ENCODE measurements at regions not wholly inside any gene's neighbourhood (a gene's known extent, or its start where the extent isn't known, plus 50 kb on each side); places are given as distances from the start of the nearest gene placed in this dataset.
A peak's percentile ranks its signal among the peaks of the same experiment; 100 is the strongest.

- TF ChIP-seq CTCF (IDR thresholded peaks at IDR 0.05; ENCODE audit: low read depth, low read length), result no peak
- no peak for DNase-seq (ENCODE audit: low read depth in 2 of 2)
- no peak overlapping the region for H3K4me3 ChIP-seq (replicated peaks in 1 of 2; ENCODE audit: low read depth in 2 of 2, low read length in 2 of 2)
These were observed 308.0 kb upstream of the THBS1 start for GRCh38 chr15:39272901-39273300.

- no peak for TF ChIP-seq CTCF (IDR thresholded peaks at IDR 0.05; ENCODE audit: low read depth, low read length)
- peak; percentile 49 to 54 for DNase-seq (ENCODE audit: low read depth in 2 of 2)
- no peak overlapping the region for H3K4me3 ChIP-seq (replicated peaks in 1 of 2; ENCODE audit: low read depth in 2 of 2, low read length in 2 of 2)
These were observed 307.0 kb upstream of the THBS1 start for GRCh38 chr15:39273717-39274411.

- no peak for DNase-seq (ENCODE audit: low read depth in 2 of 2)
- TF ChIP-seq CTCF (IDR thresholded peaks at IDR 0.05; ENCODE audit: low read depth, low read length), result no peak
- H3K4me3 ChIP-seq (replicated peaks in 1 of 2; ENCODE audit: low read depth in 2 of 2, low read length in 2 of 2), result no peak overlapping the region
These were observed 305.8 kb upstream of the THBS1 start for GRCh38 chr15:39275066-39275465.

- DNase-seq (ENCODE audit: low read depth in 2 of 2), result no peak
- no peak for TF ChIP-seq CTCF (IDR thresholded peaks at IDR 0.05; ENCODE audit: low read depth, low read length)
- H3K4me3 ChIP-seq (replicated peaks in 1 of 2; ENCODE audit: low read depth in 2 of 2, low read length in 2 of 2), result no peak overlapping the region
These were observed 301.6 kb upstream of the THBS1 start for GRCh38 chr15:39279311-39279710.

GRCh38 chr15:39281094-39281493 lies 299.8 kb upstream of the THBS1 start:
- H3K4me3 ChIP-seq (replicated peaks in 1 of 2; ENCODE audit: low read depth in 2 of 2, low read length in 2 of 2), result no peak overlapping the region
- TF ChIP-seq CTCF (IDR thresholded peaks at IDR 0.05; ENCODE audit: low read depth, low read length), result no peak
- DNase-seq (ENCODE audit: low read depth in 2 of 2), result peak; percentile 45 to 86

- no peak overlapping the region for H3K4me3 ChIP-seq (replicated peaks in 1 of 2; ENCODE audit: low read depth in 2 of 2, low read length in 2 of 2)
- DNase-seq (ENCODE audit: low read depth in 2 of 2), result peak in 1 of 2 donors; percentile 29
- TF ChIP-seq CTCF (IDR thresholded peaks at IDR 0.05; ENCODE audit: low read depth, low read length), result no peak
These were observed 298.1 kb upstream of the THBS1 start for GRCh38 chr15:39282663-39283208.

Measured in cardiac fibroblast (primary cell).